Activated T-helper 2 cell treated with anti-CD3 and anti-CD28 coated beads, Interferon-gamma antibody, Interleukin-2, Interleukin-4, amounts not matched to agents 10 μg/mL and 5 μg/mL and 100 μg/mL, durations not matched to agents 14 hours and 24 hours and 36 hours (primary cell): ENCODE measurements at regions not wholly inside any gene's neighbourhood (a gene's known extent, or its start where the extent isn't known, plus 50 kb on each side); places are given as distances from the start of the nearest gene placed in this dataset.

Experiments used
- DNase-seq: peaks from one replicate; pipeline ENCODE4 v3.0.0; 2021; ENCODE audit warnings: low spot score
- H3K27ac Mint-ChIP-seq: one replicate; pipeline ENCODE4 v1.8.0; 2021; ENCODE audit warnings: mixed read lengths
- H3K27me3 Mint-ChIP-seq: one replicate; pipeline ENCODE4 v1.8.0; 2021; ENCODE audit warnings: low read depth, mixed read lengths
- H3K36me3 Mint-ChIP-seq: one replicate; pipeline ENCODE4 v1.8.0; 2021; ENCODE audit warnings: low read depth, mixed read lengths
- H3K4me1 Mint-ChIP-seq: one replicate; pipeline ENCODE4 v1.8.0; 2021; ENCODE audit warnings: low read depth, mixed read lengths
- H3K4me3 Mint-ChIP-seq: one replicate; pipeline ENCODE4 v1.8.0; 2021; ENCODE audit warnings: low read depth, mild to moderate bottlenecking, moderate library complexity, mixed read lengths
- H3K9me3 Mint-ChIP-seq: one replicate; pipeline ENCODE4 v1.8.0; 2021; ENCODE audit warnings: mixed read lengths
- intact Hi-C: fragments of 100-400 bp; cut with micrococcal nuclease; formaldehyde crosslinking; loops from one replicate; pipeline ENCODE4 v1.15.1; 2023

DNA sequence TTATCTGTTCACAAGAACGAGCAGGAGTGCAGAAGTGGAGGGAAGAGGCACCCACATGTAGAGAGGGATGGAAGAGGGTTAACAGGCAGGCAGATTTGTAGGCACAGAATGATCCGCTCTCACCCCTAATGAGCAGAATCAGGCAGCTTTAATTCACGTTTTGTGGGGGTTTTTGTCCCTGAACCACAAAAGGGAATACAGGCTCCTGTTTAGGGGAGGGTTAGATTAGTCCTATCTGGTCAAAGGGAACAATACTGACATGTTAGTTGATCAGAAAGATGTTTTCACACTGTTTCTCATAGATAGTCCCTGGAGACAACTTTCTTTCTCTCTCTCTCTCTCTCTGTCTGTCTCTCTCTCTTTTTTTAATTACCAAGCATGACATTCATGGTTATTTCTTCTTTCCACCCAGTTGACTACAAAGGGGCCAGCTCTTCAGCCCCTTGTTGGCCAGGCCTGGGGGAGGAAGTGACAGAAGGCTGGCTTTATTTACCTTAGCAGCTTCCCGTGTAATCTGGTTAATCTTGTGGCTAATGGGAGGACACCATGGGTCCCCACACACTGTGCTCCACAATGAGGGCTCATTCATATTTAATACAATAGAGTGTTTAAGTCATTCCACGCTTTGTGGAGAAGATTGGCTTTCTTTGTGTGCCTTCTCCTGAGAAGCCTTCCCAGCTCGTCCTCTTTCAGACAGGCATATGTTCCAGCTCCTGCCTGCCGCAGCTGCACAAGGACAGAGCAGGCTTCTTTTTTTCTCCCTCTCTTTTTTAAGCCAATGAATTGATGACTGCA is 958.8 kb downstream of the TFAP2A start:
- intact Hi-C loops, result no loop called here
- H3K27me3 Mint-ChIP-seq, result no peaks in the 10 kb centered on the region
- H3K9me3 Mint-ChIP-seq, result no peaks in the 10 kb centered on the region
- DNase-seq, result no peak
- no peak overlapping the region for H3K27ac Mint-ChIP-seq
- no peak overlapping the region for H3K4me3 Mint-ChIP-seq
- no peaks in the 10 kb centered on the region for H3K4me1 Mint-ChIP-seq
- no peaks in the 10 kb centered on the region for H3K36me3 Mint-ChIP-seq

DNA sequence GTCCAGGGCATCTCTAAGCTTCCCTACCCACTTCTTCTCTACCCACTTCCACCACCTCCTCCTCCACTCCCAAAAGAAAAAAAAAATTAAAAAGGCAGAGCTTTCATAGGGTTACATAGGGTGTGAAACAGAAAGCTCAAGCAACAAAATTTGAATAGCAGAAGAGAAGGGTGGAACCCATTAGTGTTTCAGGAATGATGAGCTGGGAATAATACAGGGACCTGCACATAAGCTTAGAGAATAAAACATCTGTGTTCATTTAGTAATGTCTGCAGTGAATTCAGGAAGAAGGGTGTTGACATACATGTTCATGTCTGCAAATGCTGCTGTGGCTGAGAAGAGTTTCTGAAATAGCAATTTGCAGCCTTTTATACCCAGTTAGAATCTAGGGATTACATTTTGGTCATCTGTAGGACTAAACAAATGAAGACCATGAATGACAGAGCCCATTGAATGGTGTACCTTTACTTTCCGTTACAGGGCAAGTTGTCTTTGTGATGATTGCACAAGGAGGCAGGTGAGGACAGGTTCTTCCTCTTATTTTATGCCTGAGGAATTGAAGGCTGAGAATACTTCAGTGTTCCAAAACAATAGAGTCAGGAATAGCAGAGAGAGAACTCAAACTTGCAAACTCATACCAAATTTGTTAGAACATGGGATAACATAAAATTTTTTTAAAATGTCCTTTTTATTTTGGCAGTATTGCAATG is 975.1 kb downstream of the TFAP2A start:
- intact Hi-C loops, result no loop called here
- Mint-ChIP-seq H3K4me3 (no peak overlapping the region), H3K9me3 (peaks cover 25% of the 10 kb centered on the region), H3K27ac (no peak overlapping the region), H3K27me3 (no peaks in the 10 kb centered on the region), H3K4me1 (no peaks in the 10 kb centered on the region), H3K36me3 (no peaks in the 10 kb centered on the region)
- no peak for DNase-seq

DNA sequence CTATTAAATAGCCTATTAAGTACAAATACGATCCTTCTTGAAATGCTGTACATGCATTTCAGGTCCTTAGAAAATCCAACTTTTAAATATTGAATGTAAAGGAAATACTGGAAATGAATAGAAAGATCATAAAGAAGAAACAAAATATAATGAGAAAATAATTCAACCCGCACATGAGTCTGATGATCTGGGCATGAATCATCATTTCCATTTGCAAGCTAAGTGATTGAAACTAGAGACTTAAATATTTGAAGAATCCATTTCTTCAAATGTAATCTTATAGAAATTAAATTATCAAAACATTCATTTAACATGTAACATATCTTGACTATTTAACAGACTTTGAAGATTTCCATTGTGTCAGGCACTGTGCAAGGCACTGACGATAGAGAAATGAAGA is 977.0 kb downstream of the TFAP2A start:
- Mint-ChIP-seq H3K4me3 (no peak overlapping the region), H3K36me3 (no peaks in the 10 kb centered on the region), H3K27me3 (no peaks in the 10 kb centered on the region), H3K9me3 (peaks cover 12% of the 10 kb centered on the region), H3K4me1 (no peaks in the 10 kb centered on the region), H3K27ac (no peak overlapping the region)
- intact Hi-C loops, result no loop called here
- DNase-seq, result no peak

DNA sequence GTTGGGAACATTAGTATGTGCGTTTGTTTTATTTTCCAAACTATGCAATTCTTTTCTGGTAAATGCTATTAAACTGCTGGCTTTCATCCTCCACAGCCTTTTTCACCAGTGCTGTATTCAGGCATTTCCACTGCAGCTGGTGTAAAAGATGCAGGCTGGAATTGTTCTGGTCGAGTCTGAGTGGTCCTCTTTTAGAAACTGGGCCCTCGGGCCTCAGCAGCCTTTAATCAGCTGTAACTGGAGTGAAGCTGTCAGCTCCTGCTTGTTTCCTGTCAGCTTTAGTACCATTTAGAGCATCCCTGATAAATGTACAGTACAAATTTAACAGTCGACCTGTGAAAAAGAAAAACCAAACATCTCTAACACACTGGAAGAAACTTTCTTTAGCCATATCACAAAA is 979.6 kb downstream of the TFAP2A start:
- Mint-ChIP-seq H3K4me3 (no peak overlapping the region), H3K4me1 (no peaks in the 10 kb centered on the region), H3K27me3 (no peaks in the 10 kb centered on the region), H3K9me3 (peaks cover 15% of the 10 kb centered on the region), H3K36me3 (no peaks in the 10 kb centered on the region), H3K27ac (no peak overlapping the region)
- DNase-seq, result no peak
- intact Hi-C loops, result no loop called here

DNA sequence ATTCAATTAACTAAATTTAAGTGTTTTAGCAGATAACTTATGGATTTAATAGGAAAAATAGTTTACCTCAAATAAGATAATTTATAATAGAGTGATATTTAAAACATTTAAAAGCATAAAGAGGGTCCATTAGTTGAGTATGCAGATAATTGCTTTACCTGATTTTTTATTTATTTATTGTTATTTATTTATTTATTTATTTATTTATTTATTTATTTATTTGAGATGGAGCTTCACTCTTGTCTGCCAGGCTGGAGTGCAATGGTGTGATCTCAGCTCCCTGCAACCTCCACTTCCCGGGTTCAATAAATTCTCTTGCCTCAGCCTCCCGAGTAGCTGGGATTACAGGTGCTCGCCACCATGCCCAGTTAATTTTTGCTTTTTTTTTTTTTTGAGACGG is 982.9 kb downstream of the TFAP2A start:
- Mint-ChIP-seq H3K27ac (no peak overlapping the region), H3K9me3 (peaks cover 15% of the 10 kb centered on the region), H3K36me3 (no peaks in the 10 kb centered on the region), H3K4me3 (no peak overlapping the region), H3K27me3 (no peaks in the 10 kb centered on the region), H3K4me1 (no peaks in the 10 kb centered on the region)
- no peak for DNase-seq
- intact Hi-C loops, result no loop called here

DNA sequence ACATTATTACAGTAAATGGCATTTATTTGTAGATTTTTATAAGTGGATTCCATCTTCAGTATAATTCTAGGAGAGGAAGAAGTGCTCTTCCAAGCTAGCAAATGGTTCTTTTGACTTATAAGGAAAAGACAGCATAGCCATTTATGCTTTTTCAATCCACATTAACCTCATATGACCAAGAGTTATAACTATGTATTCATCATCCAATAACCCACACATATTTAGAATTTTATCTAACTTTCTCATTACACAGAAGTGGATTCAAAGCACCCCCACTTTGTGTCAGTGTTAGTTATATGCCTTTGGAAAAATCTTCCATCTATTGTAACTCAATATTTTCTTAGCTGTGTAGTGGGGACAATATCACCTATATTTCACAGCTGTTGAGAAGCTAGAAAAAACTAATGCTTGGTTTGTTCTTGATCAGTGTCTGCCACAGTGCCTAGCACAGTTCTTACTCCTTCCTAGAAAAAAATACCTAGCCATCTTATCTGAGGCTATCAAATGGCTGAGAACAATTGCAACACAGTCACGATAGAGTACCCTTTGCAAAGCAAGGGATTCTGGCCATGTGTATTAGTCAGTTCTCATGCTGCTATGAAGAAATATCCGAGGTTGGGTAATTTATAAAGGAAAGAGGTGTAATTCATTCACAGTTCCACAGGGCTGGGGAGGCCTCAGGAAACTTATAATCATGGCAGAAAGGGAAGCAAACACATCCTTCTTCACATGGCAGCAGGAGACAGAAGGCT is 986.3 kb downstream of the TFAP2A start:
- intact Hi-C loops, result no loop called here
- H3K4me3 Mint-ChIP-seq, result no peak overlapping the region
- no peaks in the 10 kb centered on the region for H3K36me3 Mint-ChIP-seq
- H3K27ac Mint-ChIP-seq, result no peak overlapping the region
- no peak for DNase-seq
- H3K27me3 Mint-ChIP-seq, result no peaks in the 10 kb centered on the region
- peaks cover 11% of the 10 kb centered on the region for H3K9me3 Mint-ChIP-seq
- no peaks in the 10 kb centered on the region for H3K4me1 Mint-ChIP-seq

DNA sequence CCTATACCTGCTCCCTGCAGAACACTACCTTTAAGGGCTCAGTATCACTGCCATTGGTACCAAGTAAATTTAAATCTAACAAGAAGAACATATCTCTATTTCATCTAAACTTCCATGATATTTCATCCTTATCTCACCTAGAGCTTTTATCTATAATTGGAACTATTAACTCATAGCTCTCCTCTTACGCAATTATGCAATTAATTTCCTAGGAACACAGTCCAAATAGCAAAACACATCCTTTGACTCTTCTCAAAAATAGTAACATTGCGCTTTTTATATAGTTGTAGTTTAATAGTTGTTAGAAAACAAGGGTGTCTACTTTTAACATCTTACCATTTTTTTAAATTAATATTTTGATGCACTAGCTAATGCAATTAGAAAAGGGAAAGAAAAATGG is 986.8 kb upstream of the SLC35B3 start:
- H3K4me1 Mint-ChIP-seq, result no peaks in the 10 kb centered on the region
- H3K36me3 Mint-ChIP-seq, result no peaks in the 10 kb centered on the region
- H3K4me3 Mint-ChIP-seq, result no peak overlapping the region
- no peaks in the 10 kb centered on the region for H3K9me3 Mint-ChIP-seq
- no peak for DNase-seq
- no peak overlapping the region for H3K27ac Mint-ChIP-seq
- intact Hi-C loops, result no loop called here
- no peaks in the 10 kb centered on the region for H3K27me3 Mint-ChIP-seq

DNA sequence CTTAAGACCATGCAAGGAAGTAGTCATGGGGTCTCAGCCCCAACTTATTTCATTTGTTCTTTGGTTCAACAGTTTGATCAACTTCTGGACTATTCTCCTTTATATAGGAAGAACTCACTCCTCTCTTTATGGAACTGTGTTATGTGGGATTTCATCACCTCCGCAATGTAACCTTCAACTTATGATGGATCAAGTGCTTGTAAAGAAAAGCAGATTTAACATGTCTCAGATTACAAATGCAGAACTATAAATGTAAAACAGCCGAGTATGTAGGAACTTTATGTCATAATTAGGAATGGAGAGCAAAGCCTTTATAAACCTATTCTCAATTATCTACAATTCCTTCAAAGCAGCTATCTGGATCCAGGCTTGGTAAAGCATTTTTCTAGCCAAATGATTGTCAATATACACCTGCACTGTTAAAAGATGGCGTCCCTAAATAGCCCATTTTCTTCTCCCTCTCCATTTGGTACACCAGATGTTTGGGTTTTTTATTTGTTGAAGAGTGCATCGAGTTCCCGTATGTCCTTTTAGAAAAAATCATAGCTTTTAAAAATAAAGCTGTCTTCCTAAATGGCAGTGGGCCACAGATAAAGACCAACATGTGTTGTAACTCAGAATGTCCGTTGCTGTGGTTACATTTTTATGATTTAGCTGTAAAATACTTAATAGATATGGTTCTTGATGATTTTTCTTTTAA is 985.1 kb upstream of the SLC35B3 start:
- no peaks in the 10 kb centered on the region for H3K36me3 Mint-ChIP-seq
- intact Hi-C loops, result no loop called here
- H3K9me3 Mint-ChIP-seq, result no peaks in the 10 kb centered on the region
- H3K27ac Mint-ChIP-seq, result no peak overlapping the region
- DNase-seq, result no peak
- H3K27me3 Mint-ChIP-seq, result no peaks in the 10 kb centered on the region
- no peaks in the 10 kb centered on the region for H3K4me1 Mint-ChIP-seq
- no peak overlapping the region for H3K4me3 Mint-ChIP-seq

DNA sequence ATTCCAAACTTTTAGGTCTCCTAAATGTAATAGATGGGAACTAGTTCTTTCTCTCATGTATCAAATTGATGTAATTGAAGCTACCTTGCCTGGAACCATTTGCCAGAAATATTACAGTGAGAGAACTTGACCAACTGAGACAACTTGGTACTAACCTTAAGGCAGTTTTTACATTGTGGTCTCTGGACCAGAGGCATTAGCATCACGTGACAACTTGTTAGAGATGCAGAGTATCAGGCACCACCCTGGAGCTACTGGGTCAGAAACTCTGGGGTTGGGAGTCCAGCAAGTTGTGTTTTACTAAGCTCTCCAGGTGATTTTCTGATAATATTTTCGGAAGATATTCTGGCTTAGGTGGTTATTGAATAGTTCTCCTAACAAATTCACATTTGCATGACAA is 982.1 kb upstream of the SLC35B3 start:
- intact Hi-C loops, result no loop called here
- H3K9me3 Mint-ChIP-seq, result no peaks in the 10 kb centered on the region
- no peaks in the 10 kb centered on the region for H3K27me3 Mint-ChIP-seq
- H3K36me3 Mint-ChIP-seq, result no peaks in the 10 kb centered on the region
- no peak overlapping the region for H3K27ac Mint-ChIP-seq
- no peak for DNase-seq
- no peak overlapping the region for H3K4me3 Mint-ChIP-seq
- no peaks in the 10 kb centered on the region for H3K4me1 Mint-ChIP-seq

DNA sequence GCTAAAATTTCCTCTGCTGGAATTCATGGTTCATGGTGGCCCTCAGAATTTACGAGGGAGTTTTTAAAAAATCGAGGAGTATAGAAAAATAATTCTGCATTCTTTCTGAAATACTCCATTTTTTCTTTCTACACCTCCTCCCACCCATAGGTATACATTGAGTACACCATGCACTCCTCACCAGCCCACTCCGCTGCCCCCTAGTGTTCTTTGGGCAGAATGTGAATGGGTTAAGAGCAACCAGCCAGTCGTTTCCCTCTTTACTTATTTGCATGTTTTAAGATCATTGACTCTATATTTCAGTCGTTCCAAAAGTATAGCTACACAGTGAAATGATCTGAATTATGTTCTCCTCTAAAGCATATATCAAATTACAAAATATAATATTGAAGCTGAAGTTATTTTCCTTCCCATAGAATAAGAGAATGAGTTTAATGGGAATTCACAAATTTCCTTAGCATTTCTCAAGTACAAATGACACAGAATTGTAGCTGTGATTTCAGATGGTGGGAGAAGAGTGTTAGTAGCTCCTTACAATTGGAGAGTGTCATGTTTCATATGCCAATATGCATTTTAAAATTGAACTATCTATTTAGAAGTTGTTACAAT is 977.7 kb upstream of the SLC35B3 start:
- no peak overlapping the region for H3K4me3 Mint-ChIP-seq
- no peaks in the 10 kb centered on the region for H3K27me3 Mint-ChIP-seq
- no peak overlapping the region for H3K27ac Mint-ChIP-seq
- DNase-seq, result no peak
- intact Hi-C loops, result no loop called here
- H3K36me3 Mint-ChIP-seq, result no peaks in the 10 kb centered on the region
- H3K4me1 Mint-ChIP-seq, result no peaks in the 10 kb centered on the region
- no peaks in the 10 kb centered on the region for H3K9me3 Mint-ChIP-seq

DNA sequence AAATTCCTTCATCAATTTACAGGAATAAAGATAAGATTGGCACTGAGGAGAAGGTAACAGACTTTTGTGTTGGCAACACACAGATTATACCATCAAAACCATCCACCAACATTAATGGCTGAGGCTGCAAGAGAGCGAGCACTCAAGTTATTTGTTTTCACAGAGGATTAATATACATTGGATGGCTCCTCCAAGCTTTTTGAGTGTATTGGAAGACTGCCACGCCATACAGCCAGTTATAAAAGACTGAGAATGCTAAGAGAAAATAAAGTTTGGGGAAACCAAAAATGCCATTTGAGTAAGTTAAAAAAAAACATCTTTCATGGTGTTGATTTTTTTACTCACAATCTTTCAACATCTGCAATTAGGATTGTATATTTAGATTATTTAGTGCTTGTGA is 973.8 kb upstream of the SLC35B3 start:
- no peaks in the 10 kb centered on the region for H3K27me3 Mint-ChIP-seq
- no peaks in the 10 kb centered on the region for H3K4me1 Mint-ChIP-seq
- no peak overlapping the region for H3K4me3 Mint-ChIP-seq
- no peak overlapping the region for H3K27ac Mint-ChIP-seq
- no peak for DNase-seq
- H3K9me3 Mint-ChIP-seq, result peaks cover 4% of the 10 kb centered on the region
- intact Hi-C loops, result no loop called here
- H3K36me3 Mint-ChIP-seq, result no peaks in the 10 kb centered on the region

DNA sequence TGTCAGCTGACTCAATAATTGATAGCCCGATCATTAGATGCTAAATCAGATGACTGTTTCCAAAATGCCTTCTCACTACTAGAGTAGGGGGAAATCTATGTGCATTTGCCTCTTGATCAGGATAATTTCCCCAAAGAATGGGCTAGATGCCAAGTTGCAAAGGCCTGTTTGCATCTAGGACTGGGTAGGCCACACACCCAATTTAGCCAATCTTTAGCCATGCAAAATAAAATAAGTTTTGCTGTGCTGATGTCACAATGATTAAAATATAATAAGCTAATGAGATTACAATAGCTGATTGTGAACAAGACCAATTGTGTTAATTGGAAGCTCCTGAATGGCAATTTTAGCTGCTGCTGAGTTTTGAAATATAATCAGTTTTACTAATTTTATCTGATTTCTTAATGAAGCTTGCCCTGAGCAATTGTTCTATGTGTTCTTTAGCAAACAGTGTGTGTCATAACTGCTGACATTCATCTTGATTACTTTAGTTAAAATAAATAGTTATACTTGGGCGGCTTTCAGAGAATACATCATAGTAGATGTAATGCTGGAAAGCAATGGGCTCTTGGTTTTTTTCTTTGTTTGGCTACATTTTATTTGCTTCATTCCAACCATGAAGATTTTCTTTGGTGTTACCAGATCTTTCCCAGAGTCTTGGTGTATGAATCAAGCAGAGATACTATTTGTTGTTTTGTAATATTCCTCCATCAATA is 973.2 kb upstream of the SLC35B3 start:
- DNase-seq, result no peak
- intact Hi-C loops, result no loop called here

More for the DNA sequence above, 973.2 kb upstream of the SLC35B3 start:
- no peaks in the 10 kb centered on the region for H3K4me1 Mint-ChIP-seq
- H3K27me3 Mint-ChIP-seq, result no peaks in the 10 kb centered on the region
- no peaks in the 10 kb centered on the region for H3K36me3 Mint-ChIP-seq
- H3K4me3 Mint-ChIP-seq, result no peak overlapping the region
- no peak overlapping the region for H3K27ac Mint-ChIP-seq
- H3K9me3 Mint-ChIP-seq, result peaks cover 4% of the 10 kb centered on the region
